ENCODE measurements at regions not wholly inside any gene's neighbourhood (a gene's known extent, or its start where the extent isn't known, plus 50 kb on each side); places are given as distances from the start of the nearest gene placed in this dataset.

DNA sequence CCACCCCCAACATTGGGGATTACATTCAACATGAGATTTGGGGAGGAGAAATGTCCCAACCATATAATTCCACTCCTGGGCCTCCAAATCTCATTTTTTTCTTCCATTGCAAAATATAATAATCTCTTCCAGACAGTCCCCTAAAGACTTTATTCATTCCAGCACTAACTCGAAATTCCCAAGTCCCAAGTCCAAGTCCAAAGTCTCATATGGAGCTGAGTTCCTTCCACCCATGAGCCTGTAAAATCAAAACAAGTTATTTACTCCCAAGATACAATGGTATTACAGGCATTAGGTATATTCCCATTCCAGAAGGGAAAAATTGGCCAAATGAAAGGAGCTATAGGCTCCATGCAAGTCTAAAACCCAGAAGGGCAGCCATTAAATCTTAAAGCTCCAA lies 56.7 kb downstream of the P2RY1 start:
- Mint-ChIP-seq H3K27me3 (ENCODE audit: low read depth) (peaks cover 25% of the 10 kb centered on the region), H3K36me3 (ENCODE audit: low read depth) (no peaks in the 10 kb centered on the region), H3K9me3 (ENCODE audit: low read depth) (peaks cover 4% of the 10 kb centered on the region), H3K4me3 (ENCODE audit: unreplicated experiment) (no peak overlapping the region), H3K4me1 (ENCODE audit: low read depth) (no peaks in the 10 kb centered on the region), H3K27ac (ENCODE audit: unreplicated experiment) (no peak overlapping the region)
- no peak for TF ChIP-seq CTCF (IDR thresholded peaks at IDR 0.05)
- no peak for DNase-seq (ENCODE audit: low spot score)

GRCh38 chr3:152892446-152892845 lies 57.5 kb downstream of the P2RY1 start:
- Mint-ChIP-seq H3K4me3 (ENCODE audit: unreplicated experiment) (no peak overlapping the region), H3K27ac (ENCODE audit: unreplicated experiment) (no peak overlapping the region), H3K4me1 (ENCODE audit: low read depth) (no peaks in the 10 kb centered on the region), H3K36me3 (ENCODE audit: low read depth) (no peaks in the 10 kb centered on the region), H3K9me3 (ENCODE audit: low read depth) (peaks cover 4% of the 10 kb centered on the region), H3K27me3 (ENCODE audit: low read depth) (peaks cover 24% of the 10 kb centered on the region)
- no peak for TF ChIP-seq CTCF (IDR thresholded peaks at IDR 0.05)
- no peak for DNase-seq (ENCODE audit: low spot score)

DNA sequence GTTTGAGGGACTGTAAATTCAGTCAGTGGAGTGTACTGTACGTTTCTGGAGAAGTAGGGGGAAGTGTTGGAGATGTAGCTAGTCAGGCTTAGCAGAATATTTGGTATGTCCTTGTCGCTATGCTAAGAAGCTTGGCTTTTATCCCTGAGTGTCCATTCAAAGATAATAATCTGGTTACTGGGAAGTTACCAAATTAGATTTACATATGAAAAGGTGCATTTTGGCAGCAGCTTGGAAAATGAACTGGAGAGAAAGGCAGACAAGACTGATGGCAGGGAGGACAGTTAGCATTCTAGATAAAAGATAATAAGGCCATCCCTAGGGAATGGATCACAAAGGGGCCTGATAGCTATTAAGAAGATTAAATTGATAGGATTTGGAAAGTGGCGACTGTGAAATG lies 58.7 kb downstream of the P2RY1 start:
- Mint-ChIP-seq H3K27me3 (ENCODE audit: low read depth) (peaks cover 19% of the 10 kb centered on the region), H3K4me3 (ENCODE audit: unreplicated experiment) (no peak overlapping the region), H3K4me1 (ENCODE audit: low read depth) (no peaks in the 10 kb centered on the region), H3K36me3 (ENCODE audit: low read depth) (no peaks in the 10 kb centered on the region), H3K27ac (ENCODE audit: unreplicated experiment) (no peak overlapping the region), H3K9me3 (ENCODE audit: low read depth) (peaks cover 4% of the 10 kb centered on the region)
- TF ChIP-seq CTCF (IDR thresholded peaks at IDR 0.05): no peak
- DNase-seq (ENCODE audit: low spot score): no peak

DNA sequence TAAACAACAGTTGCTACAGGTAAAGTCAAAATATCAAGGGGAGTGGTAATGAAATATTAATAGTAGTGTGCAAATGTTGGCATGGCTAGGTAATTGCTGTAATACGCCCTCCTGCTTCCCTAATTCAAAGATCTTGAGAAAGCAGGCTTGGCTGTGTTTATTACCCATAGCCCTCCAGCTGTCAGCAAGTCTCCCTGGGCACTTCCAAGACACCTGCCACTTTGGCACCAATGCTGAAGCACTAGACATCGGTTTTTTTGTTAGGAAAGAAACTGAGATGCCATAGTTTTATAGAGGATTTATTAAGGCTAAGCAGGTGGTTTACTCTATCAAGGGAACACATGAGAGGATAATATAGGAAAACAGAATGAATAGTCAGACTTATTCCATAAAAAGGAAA lies 64.4 kb downstream of the P2RY1 start:
- Mint-ChIP-seq H3K9me3 (ENCODE audit: low read depth) (peaks cover 1% of the 10 kb centered on the region), H3K4me1 (ENCODE audit: low read depth) (no peaks in the 10 kb centered on the region)

DNA sequence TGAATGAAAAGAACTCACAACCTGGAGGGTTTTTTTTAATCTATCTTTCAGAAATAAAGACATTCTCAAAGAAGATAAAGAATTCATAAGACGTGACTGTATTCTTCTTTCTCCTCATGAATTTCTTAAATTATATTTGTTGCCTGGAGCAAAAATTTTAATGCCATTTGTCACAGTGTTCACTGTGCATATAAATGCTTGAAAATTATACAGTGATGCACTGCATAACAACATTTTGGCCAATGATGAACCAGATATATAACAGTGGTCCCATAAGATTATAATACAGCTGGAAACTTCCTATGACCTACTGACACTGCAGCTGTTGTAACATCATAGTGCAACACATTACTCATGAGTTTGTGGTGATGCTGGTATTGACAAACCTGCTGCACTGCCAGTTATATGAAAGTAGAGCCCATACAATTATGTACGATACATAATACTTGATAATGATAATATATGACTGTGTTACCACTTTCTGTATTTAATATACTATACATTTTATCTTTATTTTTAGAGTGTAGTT lies 67.3 kb downstream of the P2RY1 start:
- no peak overlapping the region for H3K27ac Mint-ChIP-seq (ENCODE audit: unreplicated experiment)
- peaks cover 4% of the 10 kb centered on the region for H3K36me3 Mint-ChIP-seq (ENCODE audit: low read depth)
- H3K4me1 Mint-ChIP-seq (ENCODE audit: low read depth): no peaks in the 10 kb centered on the region
- H3K27me3 Mint-ChIP-seq (ENCODE audit: low read depth): no peaks in the 10 kb centered on the region
- H3K4me3 Mint-ChIP-seq (ENCODE audit: unreplicated experiment): no peak overlapping the region
- TF ChIP-seq CTCF (IDR thresholded peaks at IDR 0.05): no peak
- H3K9me3 Mint-ChIP-seq (ENCODE audit: low read depth): peaks cover 9% of the 10 kb centered on the region
- DNase-seq (ENCODE audit: low spot score): no peak

More for the DNA sequence above, 64.4 kb downstream of the P2RY1 start:
- Mint-ChIP-seq H3K4me3 (ENCODE audit: unreplicated experiment) (no peak overlapping the region), H3K27ac (ENCODE audit: unreplicated experiment) (no peak overlapping the region), H3K36me3 (ENCODE audit: low read depth) (peaks cover 1% of the 10 kb centered on the region), H3K27me3 (ENCODE audit: low read depth) (peaks cover 10% of the 10 kb centered on the region)
- TF ChIP-seq CTCF (IDR thresholded peaks at IDR 0.05): no peak
- DNase-seq (ENCODE audit: low spot score): no peak
